ENCODE measurements at regions not wholly inside any gene's neighbourhood (a gene's known extent, or its start where the extent isn't known, plus 50 kb on each side); places are given as distances from the start of the nearest gene placed in this dataset.

GRCh38 chr18:21162786-21163185 lies 51.2 kb upstream of the ROCK1 start:
- TF ChIP-seq, protein P1, sequence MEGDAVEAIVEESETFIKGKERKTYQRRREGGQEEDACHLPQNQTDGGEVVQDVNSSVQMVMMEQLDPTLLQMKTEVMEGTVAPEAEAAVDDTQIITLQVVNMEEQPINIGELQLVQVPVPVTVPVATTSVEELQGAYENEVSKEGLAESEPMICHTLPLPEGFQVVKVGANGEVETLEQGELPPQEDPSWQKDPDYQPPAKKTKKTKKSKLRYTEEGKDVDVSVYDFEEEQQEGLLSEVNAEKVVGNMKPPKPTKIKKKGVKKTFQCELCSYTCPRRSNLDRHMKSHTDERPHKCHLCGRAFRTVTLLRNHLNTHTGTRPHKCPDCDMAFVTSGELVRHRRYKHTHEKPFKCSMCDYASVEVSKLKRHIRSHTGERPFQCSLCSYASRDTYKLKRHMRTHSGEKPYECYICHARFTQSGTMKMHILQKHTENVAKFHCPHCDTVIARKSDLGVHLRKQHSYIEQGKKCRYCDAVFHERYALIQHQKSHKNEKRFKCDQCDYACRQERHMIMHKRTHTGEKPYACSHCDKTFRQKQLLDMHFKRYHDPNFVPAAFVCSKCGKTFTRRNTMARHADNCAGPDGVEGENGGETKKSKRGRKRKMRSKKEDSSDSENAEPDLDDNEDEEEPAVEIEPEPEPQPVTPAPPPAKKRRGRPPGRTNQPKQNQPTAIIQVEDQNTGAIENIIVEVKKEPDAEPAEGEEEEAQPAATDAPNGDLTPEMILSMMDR (conservative IDR thresholded peaks at IDR 0.05): no peak
- no peak for TF ChIP-seq ZFX (IDR thresholded peaks at IDR 0.05)

Measured in C4-2B (cell line).